Lower leg skin (tissue), 3 donors: ENCODE measurements at regions not wholly inside any gene's neighbourhood (a gene's known extent, or its start where the extent isn't known, plus 50 kb on each side); places are given as distances from the start of the nearest gene placed in this dataset.

Source experiments
- CTCF ChIP-seq, 3 donors: fragments of 450-650 bp; IDR thresholded peaks; one replicate each; pipeline ENCODE4 v1.5.1; 2016; ENCODE audit warnings: antibody characterized with exemption in 3 of 3, mild to moderate bottlenecking in 3 of 3, moderate library complexity in 2 of 3
- POLR2A ChIP-seq, 2 donors: fragments of 450-650 bp; IDR thresholded peaks; one replicate each; pipeline ENCODE4 v1.6.1; 2016 to 2017; ENCODE audit warnings: antibody characterized with exemption in 2 of 2, mild to moderate bottlenecking in 1 of 2, moderate library complexity in 1 of 2

GRCh38 chr12:41968599-41968998 lies 176.1 kb downstream of the GXYLT1 start:
- TF ChIP-seq CTCF (IDR thresholded peaks at IDR 0.05) (no peak), POLR2A (IDR thresholded peaks at IDR 0.05) (no peak)
